Stimulated activated CD8-positive, alpha-beta memory T cell treated with anti-CD3 and anti-CD28 coated beads, Interleukin-15, amount 100 ng/mL, for 48 hours (primary cell): ENCODE measurements at regions not wholly inside any gene's neighbourhood (a gene's known extent, or its start where the extent isn't known, plus 50 kb on each side); places are given as distances from the start of the nearest gene placed in this dataset.
"Not testable (repeated sequence)": the region's sequence is repeated elsewhere in the genome, so short reads cannot be mapped to it uniquely, and the experiment has no call there.

Source experiments
- DNase-seq, 2 donors: peaks; one replicate each; pipeline ENCODE4 v3.0.0-alpha.2; 2020; ENCODE audit warnings: low read depth in 2 of 2

DNA sequence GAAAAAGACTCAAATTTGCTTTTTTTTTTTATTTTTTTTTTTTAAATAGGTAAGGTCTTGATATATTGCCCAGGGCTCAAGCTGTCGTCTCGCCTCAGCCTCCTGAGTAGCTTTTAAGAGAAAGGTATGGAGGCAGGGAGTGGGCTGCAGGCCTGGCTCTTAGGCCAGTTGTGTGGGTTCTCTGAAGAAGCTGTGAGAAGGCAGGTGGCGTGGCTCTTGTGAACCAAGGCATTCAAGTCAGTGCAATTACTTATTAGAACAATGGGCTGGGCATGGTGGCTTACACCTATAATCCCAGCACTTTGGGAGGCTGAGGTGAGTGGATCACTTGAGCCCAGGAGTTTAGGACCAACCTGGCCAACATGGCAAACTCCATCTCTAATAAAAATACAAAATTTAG lies 244.0 kb upstream of the SFRP2 start:
- DNase-seq: no peak

DNA sequence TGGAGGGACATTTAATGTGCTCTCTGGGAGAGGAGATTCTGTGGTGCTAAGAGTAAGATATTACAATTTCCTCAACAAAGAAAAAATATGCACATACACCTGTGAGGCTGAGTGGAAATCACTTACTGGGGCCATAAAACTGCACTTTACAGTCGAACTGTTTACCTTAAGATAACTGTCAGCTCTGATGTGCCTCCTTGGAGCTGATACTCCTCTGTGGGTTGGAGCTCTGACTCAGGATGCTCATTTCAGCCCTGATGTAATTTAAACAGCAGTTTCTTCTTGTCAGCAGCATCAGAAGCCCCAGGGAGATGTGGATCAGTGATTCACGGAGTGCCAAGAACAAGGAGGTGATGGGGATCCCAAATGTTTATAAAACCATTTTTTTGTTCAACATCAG lies 241.9 kb upstream of the SFRP2 start:
- no peak for DNase-seq

DNA sequence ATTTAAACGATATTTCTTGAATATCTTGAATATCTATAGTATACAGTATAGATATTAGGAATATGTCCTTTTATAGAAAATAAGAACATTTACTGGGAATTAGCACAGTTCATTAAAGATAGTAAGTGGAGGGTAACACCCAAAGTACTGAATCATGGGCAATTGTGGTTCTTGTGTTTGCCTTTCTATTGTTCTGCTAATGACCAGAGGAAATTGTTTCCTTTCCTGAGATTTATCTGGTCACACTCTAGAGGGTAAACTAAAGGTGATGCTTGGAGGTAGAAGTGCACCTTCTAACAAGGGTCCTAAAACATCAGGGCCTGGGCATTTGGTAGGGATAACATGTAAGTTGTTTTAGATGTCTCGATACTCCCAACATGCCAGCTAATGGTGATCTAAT lies 241.3 kb upstream of the SFRP2 start:
- DNase-seq: no peak

DNA sequence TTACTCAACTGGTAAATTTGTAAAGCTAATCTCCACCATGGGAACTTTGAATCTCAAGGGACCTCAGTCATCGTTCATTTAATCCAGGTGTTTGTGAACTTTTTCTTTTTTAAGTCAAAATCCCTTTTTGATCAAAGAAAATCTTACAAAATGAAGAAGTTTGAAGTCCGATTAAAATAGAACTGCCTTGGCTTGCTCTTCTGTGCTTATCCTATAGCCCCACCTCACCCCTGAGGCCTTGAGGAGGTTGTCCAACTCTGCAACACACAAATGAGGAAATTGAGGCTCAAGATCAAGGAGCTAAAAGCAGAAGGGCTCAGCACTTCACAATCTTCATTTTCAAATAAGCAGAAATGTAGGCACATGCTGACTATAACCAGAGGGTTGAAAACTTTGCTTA lies 240.3 kb upstream of the SFRP2 start:
- no peak for DNase-seq

DNA sequence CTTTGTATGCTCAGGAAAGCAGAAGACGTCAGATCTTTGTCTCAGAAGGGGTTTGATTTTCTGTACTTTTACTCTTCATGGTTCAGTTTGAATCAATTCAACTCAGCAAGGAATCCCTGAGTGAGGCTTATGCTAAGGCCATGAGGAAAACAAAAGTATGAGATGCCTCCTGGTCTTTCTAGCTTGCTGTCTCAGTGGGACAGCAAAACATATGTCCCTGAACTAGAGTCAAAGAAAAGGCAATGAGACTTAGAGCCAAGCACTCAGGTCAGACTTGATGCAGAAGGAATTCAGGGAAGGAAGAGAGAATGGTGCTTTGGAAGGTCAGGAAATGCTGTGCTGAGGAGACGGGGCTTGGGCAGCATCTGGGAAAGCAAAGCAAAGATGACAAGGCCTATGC lies 236.2 kb upstream of the SFRP2 start:
- no peak for DNase-seq

DNA sequence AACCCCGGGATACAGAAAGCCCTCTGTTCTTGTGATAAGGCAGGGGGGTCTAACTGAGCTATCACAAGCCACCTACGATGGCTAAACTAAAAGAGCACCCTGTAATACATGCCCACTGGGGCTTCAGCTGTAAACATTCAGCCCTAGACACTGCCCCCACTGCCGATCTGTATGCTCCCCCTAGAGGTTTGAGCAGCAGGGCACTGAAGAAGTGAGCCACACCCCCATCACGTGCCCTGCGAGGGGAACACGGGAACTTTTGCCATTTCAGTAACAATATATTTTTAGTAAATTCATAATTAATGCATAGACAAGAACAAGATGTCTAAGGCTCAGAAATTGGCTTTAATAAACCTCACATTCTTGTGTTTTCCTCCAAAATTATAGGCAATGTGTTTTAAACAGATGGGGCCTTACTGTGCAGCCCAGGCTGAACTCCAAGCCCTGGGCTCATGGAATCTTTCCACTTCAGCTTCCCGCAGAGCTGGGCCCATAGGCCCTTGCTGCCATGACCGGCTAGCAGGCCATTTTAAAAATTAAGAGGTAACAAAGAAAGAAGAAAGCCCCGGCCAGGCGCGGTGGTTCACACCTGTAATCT lies 235.3 kb upstream of the SFRP2 start:
- peak in 1 of 2 donors; percentile 0 for DNase-seq

DNA sequence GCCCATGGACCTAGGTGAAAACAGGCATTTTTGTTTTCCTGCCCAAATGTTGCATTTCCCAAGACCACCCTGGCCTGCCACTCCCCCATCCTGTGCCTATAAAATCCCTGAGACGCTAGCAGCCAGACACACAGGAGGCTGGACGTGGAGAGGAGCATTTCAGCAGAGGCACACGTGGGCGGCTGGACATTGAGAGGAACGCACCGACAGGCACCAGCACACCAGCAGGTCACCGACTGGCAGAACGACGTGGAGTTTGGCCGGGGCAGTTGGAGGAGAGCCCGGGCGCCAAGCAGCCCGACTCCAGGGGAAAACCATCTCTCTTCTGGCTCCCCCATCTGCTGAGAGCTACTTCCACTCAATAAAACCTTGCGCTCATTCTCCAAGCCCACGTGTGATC lies 234.8 kb upstream of the SFRP2 start:
- DNase-seq: not testable (repeated sequence)

DNA sequence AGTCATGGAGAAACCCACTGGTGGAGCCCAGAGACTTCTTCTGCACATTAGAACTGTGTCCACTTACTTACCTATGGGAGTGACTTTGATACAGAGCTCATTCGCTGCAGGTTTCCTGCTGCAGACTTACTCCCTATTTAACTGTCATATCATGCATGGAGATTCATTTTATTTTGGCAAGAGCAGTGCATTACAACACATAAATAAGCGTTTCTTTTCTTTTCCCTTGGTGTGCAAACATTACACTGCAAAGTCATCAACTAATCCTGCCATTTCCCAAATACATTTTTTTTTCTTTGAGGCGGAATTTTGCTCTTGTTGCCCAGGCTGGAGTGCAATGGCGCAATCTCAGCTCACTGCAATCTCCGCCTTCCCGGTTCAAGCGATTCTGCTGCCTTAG lies 230.9 kb upstream of the SFRP2 start:
- no peak for DNase-seq

DNA sequence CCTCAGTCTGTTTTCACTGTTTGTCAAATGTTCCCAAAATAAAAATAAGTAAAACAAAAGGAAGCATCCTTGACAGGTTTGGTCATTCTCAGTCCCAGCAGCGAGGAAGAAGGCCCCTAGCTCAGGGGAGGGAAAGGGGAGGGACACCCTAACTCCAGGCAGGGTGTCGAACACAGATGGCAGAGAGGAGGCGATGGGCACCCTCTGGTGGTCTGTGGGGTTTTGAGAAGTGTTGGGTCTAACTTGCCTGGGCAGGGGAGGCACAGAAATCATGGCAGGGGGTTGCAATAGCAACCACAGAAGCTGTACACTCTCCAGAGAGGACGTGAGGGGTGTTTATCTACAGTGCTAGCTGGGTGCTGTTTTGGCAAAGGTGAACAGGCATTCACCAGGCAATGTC lies 229.8 kb upstream of the SFRP2 start:
- DNase-seq: peak in 1 of 2 donors; percentile 2

DNA sequence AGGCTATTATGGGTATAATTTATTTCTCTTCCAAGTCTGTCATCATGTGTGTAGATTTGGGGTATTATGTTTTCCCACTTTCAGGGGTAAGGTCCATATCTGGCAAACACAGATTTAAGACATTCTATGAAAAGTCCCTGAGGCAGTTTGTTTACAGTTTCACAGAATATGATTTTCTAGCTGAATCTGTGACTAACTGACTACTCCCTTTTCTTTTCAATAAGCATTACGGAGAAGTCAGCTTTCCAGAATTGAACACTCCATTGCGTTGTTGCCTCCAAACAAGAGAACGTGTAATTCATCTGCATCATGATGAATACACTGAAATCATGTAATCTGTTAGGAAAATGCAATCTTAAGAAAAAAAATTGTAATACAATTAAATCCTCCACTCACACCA lies 226.7 kb upstream of the SFRP2 start:
- DNase-seq: no peak

DNA sequence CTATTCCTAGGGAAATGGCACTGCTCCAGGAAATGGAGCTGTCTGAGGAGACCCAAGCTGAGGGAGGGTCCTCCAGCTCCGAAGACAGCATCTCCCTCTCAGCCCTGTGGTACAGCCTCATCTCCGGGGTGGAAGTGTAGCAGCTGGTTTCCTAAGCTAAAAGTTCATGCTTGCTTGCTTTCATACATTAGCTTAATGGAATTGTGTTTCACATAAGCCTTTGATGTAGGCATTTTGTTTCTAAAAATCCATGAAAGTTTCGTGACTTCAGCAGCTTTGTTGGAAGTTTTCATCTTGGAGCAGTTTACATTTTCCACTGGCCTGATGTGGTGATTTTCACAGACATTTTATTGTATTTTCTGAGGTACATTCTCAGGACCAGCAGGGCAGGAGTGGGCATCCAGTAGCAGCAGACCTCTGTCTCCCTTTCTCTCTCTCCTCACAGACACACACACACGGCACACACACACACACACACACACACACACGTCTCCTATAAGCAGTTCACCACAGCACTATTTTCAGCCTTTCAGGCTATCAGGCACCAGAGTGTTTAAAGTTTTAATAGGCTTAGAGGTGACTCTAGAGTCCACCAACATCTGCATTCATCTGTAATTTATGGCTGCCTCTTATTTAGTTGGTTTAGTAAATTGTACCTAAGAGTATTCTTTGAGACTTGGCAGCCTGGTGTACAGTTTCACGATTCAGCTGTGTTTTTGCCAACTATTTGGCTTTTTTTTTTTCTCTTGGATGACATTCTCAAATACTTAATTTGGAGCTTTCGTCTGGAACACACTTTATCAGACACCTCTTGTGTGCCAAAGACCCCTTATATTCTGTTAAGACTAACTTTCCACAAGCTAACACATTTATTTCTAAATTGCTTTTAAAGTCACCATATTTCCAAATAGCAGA lies 225.8 kb upstream of the SFRP2 start:
- no peak for DNase-seq

DNA sequence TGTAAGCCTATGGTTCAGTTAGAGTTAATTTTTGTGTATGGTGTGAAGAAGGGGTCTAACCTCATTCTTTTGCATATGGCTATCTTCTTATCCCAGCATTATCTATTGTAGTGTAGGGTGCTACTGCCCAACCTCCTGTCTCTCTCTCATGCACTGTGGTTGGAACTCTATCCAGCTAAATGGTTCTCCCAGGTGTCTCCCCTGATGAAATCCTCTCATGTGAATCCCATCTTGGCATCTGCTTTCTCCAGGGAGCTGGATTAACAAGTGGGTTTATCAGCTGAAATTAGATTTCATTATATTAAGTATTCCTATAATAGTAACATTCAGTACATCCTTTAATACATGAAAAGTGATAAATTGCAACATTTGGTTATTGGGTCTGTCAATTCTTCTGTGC lies 224.7 kb upstream of the SFRP2 start:
- DNase-seq: no peak

DNA sequence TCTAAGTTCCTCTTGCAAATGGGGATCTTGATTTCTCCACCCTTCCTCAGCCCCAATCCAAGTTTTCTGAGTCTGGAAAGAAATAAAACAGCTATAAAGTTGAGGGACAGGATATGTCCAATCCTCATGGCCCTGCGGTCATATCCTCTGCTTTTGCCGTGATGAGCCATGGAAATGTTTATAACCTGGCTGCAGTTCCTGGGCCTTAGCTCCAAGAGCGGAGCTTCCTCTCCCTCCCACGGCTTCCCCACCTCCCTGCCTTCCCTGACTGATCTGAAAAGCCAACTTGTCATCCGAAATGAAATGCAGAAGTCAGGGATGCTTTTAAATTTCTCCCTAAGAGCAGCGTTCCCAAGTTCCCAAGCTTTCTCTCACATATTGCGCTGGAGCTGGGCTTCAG lies 221.5 kb upstream of the SFRP2 start:
- DNase-seq: no peak

DNA sequence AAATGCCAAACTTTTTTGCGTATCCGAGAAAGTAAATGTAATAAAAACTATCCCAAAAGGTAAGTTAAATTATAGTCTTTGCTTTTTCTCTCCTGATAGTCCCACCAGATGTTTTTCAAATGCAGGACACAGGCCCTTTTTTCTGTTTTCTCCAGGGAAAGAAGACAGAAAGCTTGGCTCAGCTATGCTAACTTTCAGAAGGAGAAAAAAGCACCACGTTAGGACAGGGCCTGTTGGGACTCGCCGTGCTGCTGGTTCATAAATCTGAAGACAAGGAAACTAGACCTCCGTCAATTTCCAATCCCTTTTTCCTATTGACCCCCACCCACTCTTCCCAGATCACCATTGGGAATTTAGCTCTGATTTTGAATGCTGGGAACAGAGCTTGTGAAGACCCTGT lies 220.9 kb upstream of the SFRP2 start:
- DNase-seq: no peak

DNA sequence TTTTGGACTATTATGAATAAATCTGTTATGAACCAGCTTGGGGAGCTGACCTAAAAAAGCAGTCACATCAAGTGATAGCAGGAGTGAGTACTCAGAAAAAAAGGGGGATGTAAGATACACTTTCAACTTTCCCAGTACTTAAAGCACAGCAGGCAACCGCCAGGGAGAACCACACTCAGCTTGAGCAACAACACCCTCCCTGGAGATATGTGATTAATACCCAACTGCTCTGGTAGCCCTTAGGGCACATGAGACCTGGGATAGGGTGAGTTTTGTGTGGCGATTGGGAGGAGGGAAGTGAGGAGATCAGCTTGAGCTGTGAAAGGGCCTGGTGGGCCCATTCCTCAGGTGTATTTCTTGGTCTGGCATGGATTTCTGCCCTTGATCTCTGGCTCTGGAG lies 220.3 kb upstream of the SFRP2 start:
- no peak for DNase-seq

DNA sequence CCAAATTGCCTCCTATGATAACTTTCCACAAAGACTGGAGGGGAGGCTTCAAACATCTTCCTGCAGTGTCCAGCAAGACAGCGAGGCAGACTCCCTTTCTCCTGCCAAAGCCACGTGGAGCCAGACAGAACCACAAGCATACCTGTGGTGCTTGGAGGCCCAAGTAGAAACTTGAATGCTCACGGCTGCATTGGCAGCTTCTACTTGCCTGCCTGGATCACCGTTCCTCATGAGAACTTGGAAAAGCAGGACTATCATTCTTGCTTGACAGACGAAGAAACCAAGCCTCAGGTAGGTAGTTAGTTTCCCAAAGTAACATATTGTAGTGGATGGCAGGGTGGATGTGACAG lies 216.3 kb upstream of the SFRP2 start:
- DNase-seq: no peak

DNA sequence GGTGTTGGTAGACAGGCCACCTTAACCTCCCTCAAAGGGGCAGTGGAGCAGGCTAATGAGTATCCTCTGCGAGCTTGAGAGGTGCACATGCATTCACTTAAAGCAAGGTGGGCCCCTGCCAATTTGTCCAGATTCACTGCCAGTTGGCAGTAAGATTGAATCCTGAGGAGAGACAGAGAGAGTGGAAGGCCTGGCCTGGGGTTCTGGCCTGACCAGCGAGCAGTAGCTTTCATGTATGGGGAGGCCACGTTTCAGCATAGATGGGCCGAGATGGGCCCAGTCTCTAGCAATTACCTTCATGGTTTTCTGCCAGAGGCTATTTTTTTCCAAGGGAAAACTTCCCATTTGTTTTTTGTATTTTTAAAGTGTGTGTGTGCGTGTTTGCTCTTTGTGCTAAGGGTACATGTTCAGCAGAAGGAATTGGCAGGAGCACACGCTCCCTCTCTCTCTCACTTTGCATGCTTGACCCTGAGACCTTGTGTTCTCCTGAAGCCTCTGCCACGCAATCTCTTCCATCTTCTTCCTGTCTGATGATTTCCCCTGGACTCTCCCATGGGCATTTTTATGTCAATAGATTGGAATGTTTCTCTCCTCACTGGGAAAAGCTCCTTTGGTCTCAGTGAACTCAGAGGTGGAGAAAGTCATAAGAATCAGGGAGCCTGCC lies 215.8 kb upstream of the SFRP2 start:
- DNase-seq: no peak

DNA sequence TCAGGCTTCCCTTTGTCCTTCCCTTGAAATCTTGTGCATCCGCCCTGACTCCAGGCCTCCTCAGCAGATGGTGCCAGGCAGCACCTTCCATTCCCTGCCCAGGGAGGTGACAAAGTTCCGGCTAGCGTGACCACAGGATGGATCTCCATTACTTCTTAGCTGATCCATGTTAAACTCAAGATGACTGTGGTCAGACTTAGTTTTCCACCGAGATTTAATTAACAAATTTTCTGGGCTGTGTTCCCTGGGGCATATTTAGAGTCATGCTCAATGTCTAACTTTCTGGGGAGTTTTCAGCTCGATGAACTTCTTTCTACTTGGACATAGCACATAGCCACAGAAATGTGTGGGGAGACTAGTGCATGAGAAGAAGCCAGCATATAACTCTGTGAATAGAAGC lies 215.1 kb upstream of the SFRP2 start:
- DNase-seq: no peak

DNA sequence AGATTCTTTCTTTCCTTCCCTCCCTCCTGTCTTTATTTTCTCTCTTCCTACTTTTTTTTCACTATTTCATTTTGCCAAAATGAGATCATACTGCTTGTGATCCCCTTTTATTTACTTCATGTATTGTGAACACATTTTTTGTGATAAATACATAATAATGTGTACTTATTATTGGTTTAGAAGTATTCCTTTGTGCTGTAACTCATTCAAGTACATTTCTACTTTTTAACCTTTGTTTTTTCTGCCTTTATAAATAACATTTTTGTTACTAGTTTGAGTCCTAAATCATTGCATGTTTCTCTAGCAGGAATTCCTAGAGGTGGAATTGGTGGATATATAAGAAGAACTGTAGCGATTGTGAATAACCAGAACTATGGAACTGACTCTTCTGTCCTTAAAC lies 214.5 kb upstream of the SFRP2 start:
- no peak for DNase-seq

DNA sequence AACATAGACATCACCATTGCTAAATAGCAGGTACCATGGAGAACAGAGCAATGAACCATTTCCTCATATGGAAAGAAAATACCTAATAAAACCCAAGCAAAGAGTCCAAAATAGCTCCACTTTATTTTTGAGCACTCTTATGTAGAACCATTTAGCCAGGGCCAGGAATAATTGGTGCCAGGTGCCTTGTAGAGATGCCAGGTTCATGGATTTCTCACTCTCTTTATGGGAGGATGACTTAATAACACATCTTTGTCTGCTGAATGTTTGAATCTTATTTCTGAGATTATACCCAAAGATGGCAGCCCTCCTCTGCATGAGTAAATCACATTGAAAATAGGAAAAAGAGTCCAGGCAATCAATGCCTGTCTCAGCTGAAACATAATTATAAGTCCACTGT lies 212.3 kb upstream of the SFRP2 start:
- DNase-seq: no peak

DNA sequence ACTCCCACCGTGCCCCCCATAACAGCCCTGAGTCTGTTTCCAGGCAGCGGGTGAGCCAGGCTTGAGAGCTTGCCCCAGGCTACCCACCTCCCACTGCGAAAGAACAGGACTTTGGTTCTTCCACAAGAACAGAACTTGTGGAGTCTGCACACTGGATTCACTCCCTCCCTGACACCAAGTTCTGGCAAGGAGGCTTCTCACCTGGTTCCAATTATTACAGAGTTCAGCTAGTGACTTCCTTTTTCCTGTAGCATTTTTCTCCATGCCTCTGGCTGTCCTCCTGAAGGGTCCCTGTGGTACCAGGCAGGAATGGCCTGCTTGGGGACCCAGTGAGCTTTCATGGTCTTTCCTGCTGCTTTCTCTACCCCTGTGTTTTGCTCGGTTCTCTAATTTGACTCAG lies 208.6 kb upstream of the SFRP2 start:
- DNase-seq: no peak

DNA sequence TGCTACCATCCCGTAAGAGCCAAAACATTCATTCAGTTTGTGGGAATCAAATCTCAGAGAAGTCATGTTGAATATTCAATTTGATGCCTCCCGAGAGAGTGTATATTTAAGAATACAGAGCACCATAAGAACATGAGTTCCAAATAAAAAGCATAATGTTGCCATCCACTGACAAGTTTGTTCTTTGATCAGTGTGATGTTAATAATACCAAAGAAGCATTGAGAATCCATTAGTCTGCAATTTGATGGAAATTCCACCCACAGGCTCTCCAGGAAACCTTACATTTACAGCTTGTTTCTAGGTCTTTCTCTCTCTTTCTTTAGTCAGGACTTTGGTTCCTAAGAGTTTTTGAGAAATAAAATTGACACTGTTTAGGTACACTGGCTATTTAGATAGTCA lies 200.6 kb upstream of the SFRP2 start:
- no peak for DNase-seq
